Activated naive CD4-positive, alpha-beta T cell treated with anti-CD3 and anti-CD28 coated beads, Interleukin-2, amount 10 ng/mL, durations not matched to agents 7 days and 5 days (primary cell): ENCODE measurements at regions not wholly inside any gene's neighbourhood (a gene's known extent, or its start where the extent isn't known, plus 50 kb on each side); places are given as distances from the start of the nearest gene placed in this dataset.
"Not testable (repeated sequence)": the region's sequence is repeated elsewhere in the genome, so short reads cannot be mapped to it uniquely, and the experiment has no call there.

ENCODE experiments used
- CTCF ChIA-PET: fragments of 350-600 bp; sonication (Branson Sonifier 250); formaldehyde crosslinking; loops from one replicate; lab custom pipeline; 2021; ENCODE audit warnings: antibody characterized with exemption; lab: Charles Lee
- DNase-seq: peaks from one replicate; pipeline ENCODE4 v3.0.0-alpha.2; 2020
- H3K27ac Mint-ChIP-seq: one replicate; pipeline ENCODE4 v1.8.0; 2021; ENCODE audit warnings: mild to moderate bottlenecking, moderate library complexity, mixed read lengths
- H3K27me3 Mint-ChIP-seq: one replicate; pipeline ENCODE4 v1.8.0; 2021; ENCODE audit warnings: mild to moderate bottlenecking, mixed read lengths
- H3K36me3 Mint-ChIP-seq: one replicate; pipeline ENCODE4 v1.8.0; 2021; ENCODE audit warnings: mixed read lengths
- H3K4me1 Mint-ChIP-seq: one replicate; pipeline ENCODE4 v1.8.0; 2021; ENCODE audit warnings: mixed read lengths
- H3K4me3 Mint-ChIP-seq: one replicate; pipeline ENCODE4 v1.8.0; 2021; ENCODE audit warnings: mild to moderate bottlenecking, moderate library complexity, mixed read lengths
- H3K9me3 Mint-ChIP-seq: one replicate; pipeline ENCODE4 v1.8.0; 2021; ENCODE audit warnings: mixed read lengths

- Mint-ChIP-seq H3K27me3 (no peaks in the 10 kb centered on the region), H3K4me3 (no peak overlapping the region), H3K27ac (no peak overlapping the region), H3K4me1 (no peaks in the 10 kb centered on the region), H3K36me3 (no peaks in the 10 kb centered on the region), H3K9me3 (peaks cover 7% of the 10 kb centered on the region)
- no peak for DNase-seq
- CTCF ChIA-PET = no interaction called here
Measured at GRCh38 chr10:55803055-55803454, 558.0 kb downstream of the ZWINT start.

GRCh38 chr10:55801353-55801661, 559.8 kb downstream of the ZWINT start:
- DNase-seq = no peak
- Mint-ChIP-seq H3K27ac (no peak overlapping the region), H3K27me3 (no peaks in the 10 kb centered on the region), H3K4me1 (no peaks in the 10 kb centered on the region), H3K4me3 (no peak overlapping the region), H3K36me3 (no peaks in the 10 kb centered on the region), H3K9me3 (peaks cover 7% of the 10 kb centered on the region)
- CTCF ChIA-PET = no interaction called here

GRCh38 chr10:55800602-55801352, 560.3 kb downstream of the ZWINT start:
- no peaks in the 10 kb centered on the region for H3K4me1 Mint-ChIP-seq
- CTCF ChIA-PET = no interaction called here
- H3K9me3 Mint-ChIP-seq = peaks cover 7% of the 10 kb centered on the region
- no peak overlapping the region for H3K4me3 Mint-ChIP-seq
- no peak overlapping the region for H3K27ac Mint-ChIP-seq
- no peaks in the 10 kb centered on the region for H3K27me3 Mint-ChIP-seq
- DNase-seq = no peak
- H3K36me3 Mint-ChIP-seq = no peaks in the 10 kb centered on the region

- no peak overlapping the region for H3K4me3 Mint-ChIP-seq
- no peaks in the 10 kb centered on the region for H3K4me1 Mint-ChIP-seq
- CTCF ChIA-PET = no interaction called here
- no peak overlapping the region for H3K27ac Mint-ChIP-seq
- peaks cover 4% of the 10 kb centered on the region for H3K9me3 Mint-ChIP-seq
- H3K27me3 Mint-ChIP-seq = no peaks in the 10 kb centered on the region
- no peak for DNase-seq
- H3K36me3 Mint-ChIP-seq = no peaks in the 10 kb centered on the region
Measured at GRCh38 chr10:55793024-55793423, 568.0 kb downstream of the ZWINT start.

- CTCF ChIA-PET, H3K4me1 Mint-ChIP-seq, H3K9me3 Mint-ChIP-seq: not testable (repeated sequence)
Measured at GRCh38 chr10:55790276-55790675, 570.8 kb downstream of the ZWINT start.

GRCh38 chr10:55786461-55787050, 574.5 kb downstream of the ZWINT start:
- no peaks in the 10 kb centered on the region for H3K27me3 Mint-ChIP-seq
- no peak overlapping the region for H3K27ac Mint-ChIP-seq
- H3K9me3 Mint-ChIP-seq = peaks cover 4% of the 10 kb centered on the region
- no peak for DNase-seq
- CTCF ChIA-PET = no interaction called here
- H3K36me3 Mint-ChIP-seq = no peaks in the 10 kb centered on the region
- no peak overlapping the region for H3K4me3 Mint-ChIP-seq
- no peaks in the 10 kb centered on the region for H3K4me1 Mint-ChIP-seq

More at GRCh38 chr10:55790276-55790675, 570.8 kb downstream of the ZWINT start:
- H3K36me3 Mint-ChIP-seq, H3K4me3 Mint-ChIP-seq, DNase-seq, H3K27me3 Mint-ChIP-seq, H3K27ac Mint-ChIP-seq: not testable (repeated sequence)

- H3K27me3 Mint-ChIP-seq = no peaks in the 10 kb centered on the region
- no peaks in the 10 kb centered on the region for H3K9me3 Mint-ChIP-seq
- CTCF ChIA-PET = no interaction called here
- no peak for DNase-seq
- H3K4me1 Mint-ChIP-seq = no peaks in the 10 kb centered on the region
- no peak overlapping the region for H3K27ac Mint-ChIP-seq
- H3K36me3 Mint-ChIP-seq = no peaks in the 10 kb centered on the region
- no peak overlapping the region for H3K4me3 Mint-ChIP-seq
Measured at GRCh38 chr10:55782181-55782580, 578.9 kb downstream of the ZWINT start.

GRCh38 chr10:55766212-55766611, 594.8 kb downstream of the ZWINT start:
- Mint-ChIP-seq H3K36me3 (no peaks in the 10 kb centered on the region), H3K27me3 (no peaks in the 10 kb centered on the region)
- CTCF ChIA-PET = no interaction called here

GRCh38 chr10:55750458-55750857, 610.6 kb downstream of the ZWINT start:
- H3K4me1 Mint-ChIP-seq = no peaks in the 10 kb centered on the region

More at GRCh38 chr10:55766212-55766611, 594.8 kb downstream of the ZWINT start:
- no peak for DNase-seq
- Mint-ChIP-seq H3K4me3 (no peak overlapping the region), H3K9me3 (no peaks in the 10 kb centered on the region), H3K4me1 (no peaks in the 10 kb centered on the region), H3K27ac (no peak overlapping the region)

GRCh38 chr10:55747244-55747643, 613.8 kb downstream of the ZWINT start:
- peaks cover 3% of the 10 kb centered on the region for H3K9me3 Mint-ChIP-seq
- H3K27me3 Mint-ChIP-seq = no peaks in the 10 kb centered on the region
- no peak for DNase-seq
- no peak overlapping the region for H3K27ac Mint-ChIP-seq
- no peaks in the 10 kb centered on the region for H3K4me1 Mint-ChIP-seq
- CTCF ChIA-PET = no interaction called here
- no peaks in the 10 kb centered on the region for H3K36me3 Mint-ChIP-seq
- H3K4me3 Mint-ChIP-seq = no peak overlapping the region

More at GRCh38 chr10:55750458-55750857, 610.6 kb downstream of the ZWINT start:
- Mint-ChIP-seq H3K4me3 (no peak overlapping the region), H3K9me3 (peaks cover 6% of the 10 kb centered on the region), H3K27me3 (no peaks in the 10 kb centered on the region), H3K27ac (no peak overlapping the region), H3K36me3 (no peaks in the 10 kb centered on the region)
- no peak for DNase-seq
- CTCF ChIA-PET = no interaction called here

- CTCF ChIA-PET = no interaction called here
- DNase-seq = no peak
- H3K27me3 Mint-ChIP-seq = no peaks in the 10 kb centered on the region
- H3K27ac Mint-ChIP-seq = no peak overlapping the region
- H3K9me3 Mint-ChIP-seq = peaks cover 3% of the 10 kb centered on the region
- no peak overlapping the region for H3K4me3 Mint-ChIP-seq
- H3K4me1 Mint-ChIP-seq = no peaks in the 10 kb centered on the region
- no peaks in the 10 kb centered on the region for H3K36me3 Mint-ChIP-seq
Measured at GRCh38 chr10:55746002-55746401, 615.1 kb downstream of the ZWINT start.

- H3K4me3 Mint-ChIP-seq = no peak overlapping the region
- no peaks in the 10 kb centered on the region for H3K27me3 Mint-ChIP-seq
- H3K4me1 Mint-ChIP-seq = no peaks in the 10 kb centered on the region
- DNase-seq = no peak
- no peaks in the 10 kb centered on the region for H3K36me3 Mint-ChIP-seq
- H3K27ac Mint-ChIP-seq = no peak overlapping the region
- CTCF ChIA-PET = no interaction called here
- H3K9me3 Mint-ChIP-seq = no peaks in the 10 kb centered on the region
Measured at GRCh38 chr10:55742487-55742886, 618.6 kb downstream of the ZWINT start.

GRCh38 chr10:55740767-55741166, 620.3 kb downstream of the ZWINT start:
- not testable (repeated sequence) for H3K4me1 Mint-ChIP-seq, H3K36me3 Mint-ChIP-seq, H3K4me3 Mint-ChIP-seq, H3K9me3 Mint-ChIP-seq, H3K27ac Mint-ChIP-seq, DNase-seq, H3K27me3 Mint-ChIP-seq
- CTCF ChIA-PET = interaction anchor here (0.7 kb wide), 1 partner anchor 25 kb away, joined by 3 read pairs; no protein-coding TSS in a partner anchor

GRCh38 chr10:55740110-55740509, 620.9 kb downstream of the ZWINT start:
- no peaks in the 10 kb centered on the region for H3K27me3 Mint-ChIP-seq

GRCh38 chr10:55734112-55734511, 626.9 kb downstream of the ZWINT start:
- CTCF ChIA-PET = no interaction called here
- Mint-ChIP-seq H3K27ac (no peak overlapping the region), H3K27me3 (no peaks in the 10 kb centered on the region), H3K4me3 (no peak overlapping the region), H3K4me1 (no peaks in the 10 kb centered on the region), H3K9me3 (peaks cover 4% of the 10 kb centered on the region), H3K36me3 (no peaks in the 10 kb centered on the region)
- no peak for DNase-seq

More at GRCh38 chr10:55740110-55740509, 620.9 kb downstream of the ZWINT start:
- H3K9me3 Mint-ChIP-seq = no peaks in the 10 kb centered on the region
- no peak overlapping the region for H3K4me3 Mint-ChIP-seq
- CTCF ChIA-PET = no interaction called here
- DNase-seq = no peak
- no peaks in the 10 kb centered on the region for H3K4me1 Mint-ChIP-seq
- no peak overlapping the region for H3K27ac Mint-ChIP-seq
- no peaks in the 10 kb centered on the region for H3K36me3 Mint-ChIP-seq
